ENCODE measurements at regions not wholly inside any gene's neighbourhood (a gene's known extent, or its start where the extent isn't known, plus 50 kb on each side); places are given as distances from the start of the nearest gene placed in this dataset.

- CTCF ChIA-PET: no interaction called here
- POLR2A ChIA-PET: no interaction called here
Observed at GRCh38 chr7:50920031-50920635, 137.4 kb upstream of the GRB10 start.

GRCh38 chr7:50915621-50916020, 132.9 kb upstream of the GRB10 start:
- intact Hi-C loops (cut with micrococcal nuclease): no loop called here
- BruUV-seq (replicated peaks): no TSS peak
- ChIA-PET POLR2A (no interaction called here), CTCF (no interaction called here), RAD21 (ENCODE audit: low non-redundant PET in 1 of 2, low total read pairs in 2 of 2, uncharacterized antibody in 2 of 2, unreplicated experiment in 2 of 2) (no interaction called here)
- DNase-seq (ENCODE audit: low read depth, low spot score) (no peak), ATAC-seq (no peak)
- no peaks in the 10 kb centered on the region for H3K4me1 ChIP-seq (ENCODE audit: control insufficient read depth in 1 of 2, insufficient read depth in 2 of 2, low read length in 2 of 2)
- no peak overlapping the region for H3K4me3 ChIP-seq (replicated peaks in 1 of 2; ENCODE audit: low read depth in 1 of 2, low read length in 2 of 2)
- H3K4me2 ChIP-seq (ENCODE audit: low read length): no peak overlapping the region
- no peak for TF ChIP-seq CEBPB (IDR thresholded peaks at IDR 0.05; ENCODE audit: low read depth)
- no peak overlapping the region for H3K27ac ChIP-seq (ENCODE audit: low read depth, low read length)
- no peaks in the 10 kb centered on the region for H3K9me3 ChIP-seq (ENCODE audit: control insufficient read depth in 1 of 2, insufficient read depth in 1 of 2, low read depth in 1 of 2, low read length in 2 of 2)
- no peaks in the 10 kb centered on the region for H3K79me2 ChIP-seq (ENCODE audit: insufficient read depth, low read length)
- no peaks in the 10 kb centered on the region for H4K20me1 ChIP-seq (ENCODE audit: insufficient read depth)
- no peaks in the 10 kb centered on the region for H3K36me3 ChIP-seq (ENCODE audit: control insufficient read depth in 1 of 2, insufficient read depth in 2 of 2, low read length in 2 of 2)
- H3K27me3 ChIP-seq (ENCODE audit: insufficient read depth, low read length): no peaks in the 10 kb centered on the region
- no peak overlapping the region for H3K9ac ChIP-seq (ENCODE audit: low read length)
- no peak overlapping the region for H2AFZ ChIP-seq (ENCODE audit: low read depth, low read length, poor library complexity, severe bottlenecking)
- no peaks in the 10 kb centered on the region for H3K9me2 ChIP-seq (ENCODE audit: insufficient read depth)

More at GRCh38 chr7:50920031-50920635, 137.4 kb upstream of the GRB10 start:
- intact Hi-C loops (cut with micrococcal nuclease): no loop called here
- no peaks in the 10 kb centered on the region for H3K27me3 ChIP-seq (ENCODE audit: insufficient read depth, low read length)
- no peak overlapping the region for H3K4me3 ChIP-seq (replicated peaks in 1 of 2; ENCODE audit: low read depth in 1 of 2, low read length in 2 of 2)
- H2AFZ ChIP-seq (ENCODE audit: low read depth, low read length, poor library complexity, severe bottlenecking): no peak overlapping the region
- no peak overlapping the region for H3K9ac ChIP-seq (ENCODE audit: low read length)
- no peaks in the 10 kb centered on the region for H3K9me2 ChIP-seq (ENCODE audit: insufficient read depth)
- RAD21 ChIA-PET (ENCODE audit: low non-redundant PET in 1 of 2, low total read pairs in 2 of 2, uncharacterized antibody in 2 of 2, unreplicated experiment in 2 of 2): no interaction called here
- ATAC-seq: no peak
- BruUV-seq (replicated peaks): no TSS peak
- DNase-seq (ENCODE audit: low read depth, low spot score): no peak
- H3K79me2 ChIP-seq (ENCODE audit: insufficient read depth, low read length): no peaks in the 10 kb centered on the region
- no peaks in the 10 kb centered on the region for H4K20me1 ChIP-seq (ENCODE audit: insufficient read depth)
- TF ChIP-seq YY1 (IDR thresholded peaks at IDR 0.05; ENCODE audit: extremely low read depth, insufficient replicate concordance, low read depth, low read length) (no peak), JUND (IDR thresholded peaks at IDR 0.05) (no peak)
- no peak overlapping the region for H3K27ac ChIP-seq (ENCODE audit: low read depth, low read length)
- no peak overlapping the region for H3K4me2 ChIP-seq (ENCODE audit: low read length)
- no peaks in the 10 kb centered on the region for H3K9me3 ChIP-seq (ENCODE audit: control insufficient read depth in 1 of 2, insufficient read depth in 1 of 2, low read depth in 1 of 2, low read length in 2 of 2)
- peaks cover 8 to 9% of the 10 kb centered on the region in 2 experiments; a peak in 2 of 4 replicates for H3K4me1 ChIP-seq (ENCODE audit: control insufficient read depth in 1 of 2, insufficient read depth in 2 of 2, low read length in 2 of 2)
- H3K36me3 ChIP-seq (ENCODE audit: control insufficient read depth in 1 of 2, insufficient read depth in 2 of 2, low read length in 2 of 2): no peaks in the 10 kb centered on the region

- intact Hi-C loops (cut with micrococcal nuclease): no loop called here
- no peak for ATAC-seq
Observed at GRCh38 chr7:50914460-50914859, 131.8 kb upstream of the GRB10 start.

More at GRCh38 chr7:50914460-50914859, 131.8 kb upstream of the GRB10 start:
- Histone ChIP-seq H3K9me2 (ENCODE audit: insufficient read depth) (no peaks in the 10 kb centered on the region), H3K4me1 (ENCODE audit: control insufficient read depth in 1 of 2, insufficient read depth in 2 of 2, low read length in 2 of 2) (no peaks in the 10 kb centered on the region), H3K79me2 (ENCODE audit: insufficient read depth, low read length) (no peaks in the 10 kb centered on the region), H4K20me1 (ENCODE audit: insufficient read depth) (no peaks in the 10 kb centered on the region), H3K9me3 (ENCODE audit: control insufficient read depth in 1 of 2, insufficient read depth in 1 of 2, low read depth in 1 of 2, low read length in 2 of 2) (no peaks in the 10 kb centered on the region), H3K4me3 (replicated peaks in 1 of 2; ENCODE audit: low read depth in 1 of 2, low read length in 2 of 2) (no peak overlapping the region), H3K27me3 (ENCODE audit: insufficient read depth, low read length) (no peaks in the 10 kb centered on the region), H3K36me3 (ENCODE audit: control insufficient read depth in 1 of 2, insufficient read depth in 2 of 2, low read length in 2 of 2) (no peaks in the 10 kb centered on the region), H2AFZ (ENCODE audit: low read depth, low read length, poor library complexity, severe bottlenecking) (no peak overlapping the region), H3K9ac (ENCODE audit: low read length) (no peak overlapping the region), H3K4me2 (ENCODE audit: low read length) (no peak overlapping the region), H3K27ac (ENCODE audit: low read depth, low read length) (no peak overlapping the region)
- POLR2A ChIA-PET: no interaction called here
- BruUV-seq (replicated peaks): no TSS peak
- no peak for DNase-seq (ENCODE audit: low read depth, low spot score)
- TF ChIP-seq EGR1 (IDR thresholded peaks at IDR 0.05; ENCODE audit: low read depth) (no peak), CBX3 (IDR thresholded peaks at IDR 0.05; ENCODE audit: low read depth) (no peak), TCF7L2 (IDR thresholded peaks at IDR 0.05; ENCODE audit: borderline replicate concordance, extremely low read depth, insufficient read depth, insufficient read length) (no peak), YY1 (IDR thresholded peaks at IDR 0.05; ENCODE audit: extremely low read depth, insufficient replicate concordance, low read depth, low read length) (no peak), FOSL1 (IDR thresholded peaks at IDR 0.05; ENCODE audit: low read depth) (no peak), ATF3 (IDR thresholded peaks at IDR 0.05) (no peak), EZH2 (IDR thresholded peaks at IDR 0.05) (no peak), POLR2AphosphoS5 (IDR thresholded peaks at IDR 0.05; ENCODE audit: low read depth, low read length) (no peak)
- RAD21 ChIA-PET (ENCODE audit: low non-redundant PET in 1 of 2, low total read pairs in 2 of 2, uncharacterized antibody in 2 of 2, unreplicated experiment in 2 of 2): no interaction called here
- CTCF ChIA-PET: no interaction called here
